ENCODE measurements at regions not wholly inside any gene's neighbourhood (a gene's known extent, or its start where the extent isn't known, plus 50 kb on each side); places are given as distances from the start of the nearest gene placed in this dataset.

- TF ChIP-seq EZH2phosphoT487 (IDR thresholded peaks at IDR 0.05; ENCODE audit: low read depth) (no peak), CTCF (IDR thresholded peaks at IDR 0.05; ENCODE audit: low read depth, low read length) (no peak)
Measured at GRCh38 chr1:224524679-224525078, 90.1 kb upstream of the WDR26 start.

Measured in OCI-LY3 (cell line).